Fibroblast of skin of left quadriceps (primary cell): ENCODE measurements at regions not wholly inside any gene's neighbourhood (a gene's known extent, or its start where the extent isn't known, plus 50 kb on each side); places are given as distances from the start of the nearest gene placed in this dataset.

Source experiments
- DNase-seq, 2 experiments: peaks; one replicate each; pipeline ENCODE4 v3.0.0-alpha.2; 2013; ENCODE audit warnings: low read depth in 2 of 2

DNA sequence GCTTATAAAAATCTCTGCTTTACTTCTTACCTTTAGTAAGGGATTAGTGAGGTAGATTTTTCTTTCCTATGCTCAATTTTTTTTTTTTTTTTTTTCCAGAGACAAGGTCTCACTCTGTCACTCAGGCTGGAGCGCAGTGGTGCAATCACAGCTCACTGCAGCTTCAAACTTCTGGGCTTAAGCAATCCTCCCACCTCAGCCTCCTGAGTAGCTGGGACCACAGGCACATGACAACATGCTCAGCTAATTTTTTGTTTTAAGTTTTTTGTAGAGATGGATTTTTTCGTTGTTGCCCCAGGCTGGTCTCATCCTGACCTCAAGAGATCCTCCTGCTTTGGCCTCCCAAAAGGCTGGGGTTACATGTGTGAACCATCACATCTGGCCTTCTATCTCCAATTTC lies 58.9 kb upstream of the RREB1 start:
- DNase-seq = no peak

DNA sequence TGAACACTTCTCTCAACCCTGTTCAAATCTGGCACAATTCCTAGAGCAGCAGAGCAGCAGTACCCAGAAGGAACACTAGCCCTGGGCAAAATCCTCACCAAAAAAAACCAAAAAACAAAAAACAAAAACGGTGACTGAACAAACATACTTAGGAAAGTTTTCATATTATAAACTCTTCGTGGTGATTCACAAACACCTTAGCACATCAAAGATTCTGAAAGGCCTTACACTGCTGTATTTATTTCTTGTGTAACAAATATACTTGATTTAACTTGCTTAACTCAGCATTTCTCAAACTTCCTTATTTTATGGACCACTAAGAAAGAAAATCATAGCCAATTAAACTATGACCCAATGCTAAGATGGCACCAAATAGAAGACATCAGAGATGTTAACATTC lies 57.8 kb upstream of the RREB1 start:
- DNase-seq = no peak

GRCh38 chr6:7050872-7051779 lies 56.6 kb upstream of the RREB1 start:
- DNase-seq = peak in 1 of 2 experiments; percentile 45

DNA sequence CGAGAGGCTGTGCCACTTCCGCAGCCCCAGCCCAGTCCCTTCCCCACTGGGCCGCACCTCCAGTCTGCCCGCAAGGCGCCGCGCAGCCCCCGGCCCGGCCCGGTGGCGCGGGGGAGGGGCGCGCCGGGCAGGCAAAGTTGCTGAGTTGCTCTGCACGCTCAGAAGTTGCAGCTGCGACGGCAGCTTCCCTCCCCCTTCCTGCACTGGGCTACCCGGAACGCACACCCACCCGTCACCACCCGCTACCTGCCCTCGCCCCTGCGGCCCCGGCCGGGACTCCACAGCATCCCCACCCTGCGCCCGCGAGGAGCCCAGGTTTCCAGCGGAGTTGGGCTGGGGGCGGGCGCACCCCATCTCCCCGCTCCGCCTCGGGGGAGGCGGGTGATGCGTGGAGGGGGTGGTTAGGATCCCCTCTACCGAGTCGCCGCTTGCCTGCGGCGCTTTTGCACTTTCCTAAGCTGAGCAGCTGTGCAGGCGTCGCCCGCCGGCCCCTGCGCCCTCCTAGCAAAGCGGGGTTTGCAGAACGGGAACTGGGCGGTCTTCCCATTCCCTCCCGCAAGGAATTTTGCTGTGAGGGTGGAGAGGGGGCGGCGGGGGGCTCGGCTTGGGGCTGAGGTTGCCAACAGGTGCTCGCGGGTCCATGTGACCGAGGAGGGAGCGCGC lies 55.9 kb upstream of the RREB1 start:
- no peak for DNase-seq

- DNase-seq = peak in 1 of 2 experiments; percentile 45
Measured at GRCh38 chr6:7052443-7053011, 55.2 kb upstream of the RREB1 start.

- no peak for DNase-seq
Measured at GRCh38 chr6:7053125-7053774, 54.5 kb upstream of the RREB1 start.
